Aorta (tissue), 5 donors: ENCODE measurements at regions not wholly inside any gene's neighbourhood (a gene's known extent, or its start where the extent isn't known, plus 50 kb on each side); places are given as distances from the start of the nearest gene placed in this dataset.
A peak's percentile ranks its signal among the peaks of the same experiment; 100 is the strongest.

Source experiments
- ATAC-seq: fragments of 200-7000 bp; cut with Tn5 transposase; one replicate; pipeline ENCODE4 v1.9.1; 2022; ENCODE audit warnings: moderate library complexity; ENCODE audit not compliant: low FRiP score
- DNase-seq, 2 donors: peaks; one replicate each; pipeline ENCODE4 v3.0.0-alpha.2; 2020
- H3K27ac ChIP-seq, 2 donors: one replicate each; pipeline ENCODE4 v1.5.1; 2013; ENCODE audit warnings: low read length in 2 of 2, mild to moderate bottlenecking in 2 of 2, moderate library complexity in 2 of 2, control low read depth in 1 of 2, inconsistent platforms in 1 of 2, low read depth in 1 of 2
- H3K27me3 ChIP-seq, 2 donors: one replicate each; pipeline ENCODE4 v1.6.1; 2013; ENCODE audit warnings: control low read depth in 1 of 2, low read length in 1 of 2, mild to moderate bottlenecking in 1 of 2, moderate library complexity in 1 of 2; ENCODE audit not compliant: insufficient read depth in 2 of 2, control insufficient read depth in 1 of 2
- H3K36me3 ChIP-seq, 2 donors: one replicate each; pipeline ENCODE4 v1.6.1; 2013; ENCODE audit warnings: control low read depth in 1 of 2, low read length in 1 of 2, mild to moderate bottlenecking in 1 of 2; ENCODE audit not compliant: insufficient read depth in 2 of 2, control insufficient read depth in 1 of 2
- H3K4me1 ChIP-seq, 2 donors: one replicate each; pipeline ENCODE4 v1.6.1; 2013; ENCODE audit warnings: low read length in 2 of 2, control low read depth in 1 of 2, mild to moderate bottlenecking in 1 of 2, moderate library complexity in 1 of 2; ENCODE audit not compliant: insufficient read depth in 2 of 2, control insufficient read depth in 1 of 2
- H3K4me3 ChIP-seq, 2 donors: one replicate each; pipeline ENCODE4 v1.5.1; 2013; ENCODE audit warnings: low read length in 2 of 2, control low read depth in 1 of 2, mild to moderate bottlenecking in 1 of 2
- H3K9me3 ChIP-seq: one replicate; pipeline ENCODE4 v1.6.1; 2013; ENCODE audit warnings: mild to moderate bottlenecking, low read length; ENCODE audit not compliant: control insufficient read depth
- WGBS, 2 donors: extraction: QIAGEN DNeasy Blood & Tissue Kit; methylation state at CpG; one replicate each; pipeline ENCODE4 v1.1.7; 2013; 5-methylcytosine and 5-hydroxymethylcytosine counted together
- intact Hi-C, 2 donors: fragments of 100-400 bp; cut with DNase I; formaldehyde crosslinking; loops; one replicate each; pipeline versions ENCODE4 v1.14.2 to v1.15.0; 2022
- donor health status: healthy with polysubstance abuse.
- donor health status: Bipolar disorder and iron deficiency.
- donor health status: DM: no; HTN: no; CAD: no.
- donor health status: DM: no; HTN: no; CAD: no.
- donor health status: DM: yes; HTN: yes; CAD: no.

DNA sequence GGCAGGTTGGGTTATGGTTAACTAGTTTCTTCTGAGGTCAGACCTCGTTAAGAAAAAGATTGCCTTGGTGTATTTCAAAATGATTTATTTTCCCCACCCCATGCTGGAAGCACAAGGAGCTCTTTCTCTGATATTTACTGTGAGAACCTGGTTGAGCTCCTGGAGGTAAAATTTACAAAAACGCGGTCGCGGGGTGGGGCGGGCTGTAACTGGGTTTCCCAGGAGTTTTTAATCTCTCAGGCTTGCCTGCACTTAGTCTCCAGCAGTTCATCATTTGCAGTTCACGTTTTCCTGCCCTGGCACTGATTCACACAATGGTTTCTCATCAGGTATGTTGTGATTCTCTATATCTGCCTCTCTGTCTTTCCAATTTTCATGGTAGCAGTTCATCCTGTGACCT lies 67.9 kb upstream of the PDE3A start:
- H3K4me3 ChIP-seq, result no peak overlapping the region

DNA sequence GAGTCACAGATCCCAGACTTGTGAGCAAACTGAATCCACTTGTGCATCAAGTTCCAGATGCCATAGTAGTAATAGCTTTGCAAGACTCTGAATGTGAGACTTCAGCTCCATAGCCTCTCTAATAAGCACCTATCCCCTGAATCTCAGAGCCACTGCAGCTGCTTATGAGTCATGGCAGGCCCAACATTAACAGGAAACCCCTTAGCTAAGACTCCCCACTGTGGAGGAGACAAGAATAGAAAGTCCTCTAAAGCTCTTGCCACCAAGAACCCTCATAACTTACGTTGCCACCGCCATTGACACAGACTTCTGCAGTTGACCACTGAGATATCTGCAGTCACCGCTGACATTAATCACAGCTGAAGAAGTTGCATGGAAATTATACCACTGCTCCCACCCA lies 62.9 kb upstream of the PDE3A start:
- Histone ChIP-seq H3K36me3 (no peaks in the 10 kb centered on the region), H3K4me1 (peaks cover 0 to 2% of the 10 kb centered on the region in 2 donors), H3K9me3 (no peaks in the 10 kb centered on the region), H3K27ac (no peak overlapping the region), H3K4me3 (no peak overlapping the region), H3K27me3 (no peaks in the 10 kb centered on the region)
- no peak for ATAC-seq
- DNase-seq, result no peak
- WGBS, 2 donors, result 96 to 98% methylated on average over 3 of the region's 3 CpGs
- intact Hi-C loops, result no loop called here

More for the DNA sequence above, 67.9 kb upstream of the PDE3A start:
- DNase-seq, result no peak
- Histone ChIP-seq H3K4me1 (no peaks in the 10 kb centered on the region), H3K27me3 (no peaks in the 10 kb centered on the region), H3K36me3 (no peaks in the 10 kb centered on the region), H3K27ac (no peak overlapping the region), H3K9me3 (no peaks in the 10 kb centered on the region)
- WGBS, 2 donors, result 91 to 95% methylated on average over 7 of the region's 7 CpGs
- ATAC-seq, result no peak
- intact Hi-C loops, result no loop called here

DNA sequence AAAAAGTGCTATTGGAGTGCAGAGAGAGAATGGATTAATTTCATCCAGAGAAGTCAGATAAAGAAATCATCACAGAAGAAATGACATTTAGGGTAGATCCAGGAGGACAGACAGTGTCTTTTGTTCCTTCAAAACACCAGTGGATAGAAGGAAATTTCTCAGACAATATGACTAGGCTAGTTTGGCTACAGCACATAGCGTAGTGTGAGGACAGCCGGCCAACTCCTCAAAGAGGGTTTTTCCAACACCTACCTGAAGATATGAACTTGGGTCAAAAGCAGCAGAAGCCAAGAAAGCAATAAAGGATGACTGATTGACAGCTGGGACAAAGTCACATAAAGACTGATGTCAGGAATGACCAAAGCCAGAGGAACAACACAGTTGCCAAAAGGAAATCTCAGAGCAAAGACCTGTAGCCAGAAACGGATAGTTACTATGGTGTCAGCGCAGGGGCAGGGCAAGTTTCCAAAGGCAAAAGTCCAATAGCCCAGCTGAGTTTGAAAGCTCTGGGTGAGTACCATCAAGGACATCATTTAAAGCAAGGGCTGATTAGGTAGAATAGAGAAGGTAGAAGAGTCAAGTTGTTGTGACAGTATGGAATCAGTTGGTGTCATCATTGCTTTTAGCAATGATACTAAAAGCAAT lies 58.7 kb upstream of the PDE3A start:
- peak in 1 of 2 donors; percentile 57 for DNase-seq
- Histone ChIP-seq H3K4me1 (peaks cover 0 to 2% of the 10 kb centered on the region in 2 donors), H3K27me3 (no peaks in the 10 kb centered on the region), H3K4me3 (no peak overlapping the region), H3K9me3 (no peaks in the 10 kb centered on the region), H3K27ac (no peak overlapping the region), H3K36me3 (no peaks in the 10 kb centered on the region)
- WGBS, 2 donors, result 19 to 21% methylated on average over 4 of the region's 4 CpGs
- peak; percentile 38 for ATAC-seq
- intact Hi-C loops, result no loop called here

DNA sequence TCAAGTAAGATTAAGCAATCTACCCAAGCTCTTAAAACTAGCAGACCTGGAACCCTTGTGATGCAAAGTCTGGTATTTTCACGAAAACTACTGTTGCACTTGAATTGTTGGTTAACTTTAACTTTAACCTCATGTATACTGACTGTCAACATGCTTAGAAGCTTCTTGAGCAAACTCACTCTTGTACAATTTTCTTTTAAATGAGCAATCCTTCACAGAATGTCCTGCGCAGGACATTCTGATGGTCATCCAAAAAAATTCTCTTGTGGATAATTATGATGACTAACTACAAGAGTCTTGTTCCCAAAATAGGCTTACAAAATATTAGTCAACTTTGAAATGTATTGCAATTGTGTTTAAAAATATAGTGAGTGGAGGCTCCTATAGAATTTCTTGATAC lies 54.0 kb upstream of the PDE3A start:
- 44 to 55% methylated on average over 2 of the region's 2 CpGs for WGBS, 2 donors
- DNase-seq (no peak), ATAC-seq (peak; percentile 70)
- intact Hi-C loops, result no loop called here
- H3K27ac ChIP-seq, result no peak overlapping the region
- H3K36me3 ChIP-seq, result no peaks in the 10 kb centered on the region
- no peaks in the 10 kb centered on the region for H3K4me1 ChIP-seq
- H3K4me3 ChIP-seq, result no peak overlapping the region
- no peaks in the 10 kb centered on the region for H3K9me3 ChIP-seq
- H3K27me3 ChIP-seq, result no peaks in the 10 kb centered on the region

DNA sequence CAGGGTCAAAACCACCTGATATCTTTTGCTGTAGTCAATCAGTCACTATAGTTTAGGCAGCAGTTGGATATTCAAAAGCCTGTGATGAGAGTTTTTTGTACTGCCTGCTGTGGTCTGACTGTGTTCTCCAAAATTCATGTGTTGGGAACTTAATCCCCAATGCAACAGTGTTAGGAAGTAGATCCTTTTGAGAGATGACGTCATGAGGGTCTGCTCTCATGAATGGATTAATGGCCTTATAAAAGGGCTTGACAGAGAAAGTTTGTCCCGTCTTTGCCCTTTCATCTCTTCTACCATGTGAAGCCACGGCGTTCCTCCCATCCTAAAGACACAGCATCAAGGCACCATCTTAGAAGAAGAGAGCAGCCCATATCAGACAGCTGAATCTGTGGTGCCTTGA lies 50.8 kb upstream of the PDE3A start:
- no peaks in the 10 kb centered on the region for H3K4me1 ChIP-seq
- 98% methylated on average over 4 of the region's 4 CpGs for WGBS, 2 donors
- DNase-seq (no peak), ATAC-seq (no peak)
- H3K27me3 ChIP-seq, result no peaks in the 10 kb centered on the region
- no peaks in the 10 kb centered on the region for H3K9me3 ChIP-seq
- intact Hi-C loops, result no loop called here
- H3K36me3 ChIP-seq, result no peaks in the 10 kb centered on the region
- no peak overlapping the region for H3K4me3 ChIP-seq
- H3K27ac ChIP-seq, result no peak overlapping the region
